AG04450 (cell line): ENCODE measurements at regions not wholly inside any gene's neighbourhood (a gene's known extent, or its start where the extent isn't known, plus 50 kb on each side); places are given as distances from the start of the nearest gene placed in this dataset.

ENCODE experiments used
- CTCF ChIA-PET: fragments of 300-600, 350-600 bp; formaldehyde crosslinking; extraction: SDS; loops from one replicate; lab custom pipeline; 2022; ENCODE audit warnings: antibody characterized with exemption, inconsistent platforms; lab: Charles Lee
- POLR2A ChIA-PET: fragments of 350-600 bp; formaldehyde crosslinking; extraction: SDS; loops from one replicate; lab custom pipeline; 2021; ENCODE audit warnings: antibody characterized with exemption, inconsistent platforms; lab: Yijun Ruan, JAX
- DNase-seq: peaks from one replicate; pipeline ENCODE4 v3.0.0-alpha.2; 2011; ENCODE audit warnings: low read depth, low spot score
- H3K27ac ChIP-seq: one replicate; pipeline ENCODE4 v1.5.1; 2012; ENCODE audit warnings: low read depth, low read length, control low read depth
- H3K27me3 ChIP-seq: one replicate; pipeline ENCODE4 v1.6.0; 2012; ENCODE audit warnings: low read length; ENCODE audit not compliant: control insufficient read depth, insufficient read depth
- H3K4me3 ChIP-seq: 2 replicates; pipeline ENCODE4 v1.5.1; 2011; ENCODE audit warnings: mild to moderate bottlenecking, low read depth, low read length, control low read depth
- H3K9me3 ChIP-seq: 2 replicates; pipeline ENCODE4 v1.5.1; 2012; ENCODE audit warnings: low read length; ENCODE audit not compliant: control insufficient read depth, insufficient read depth
- TF ChIP-seq, protein P1 (sequence below): IDR thresholded peaks from 2 replicates; pipeline ENCODE4 v1.5.1; 2011; ENCODE audit warnings: low read depth, low read length, control low read depth, inconsistent platforms

DNA sequence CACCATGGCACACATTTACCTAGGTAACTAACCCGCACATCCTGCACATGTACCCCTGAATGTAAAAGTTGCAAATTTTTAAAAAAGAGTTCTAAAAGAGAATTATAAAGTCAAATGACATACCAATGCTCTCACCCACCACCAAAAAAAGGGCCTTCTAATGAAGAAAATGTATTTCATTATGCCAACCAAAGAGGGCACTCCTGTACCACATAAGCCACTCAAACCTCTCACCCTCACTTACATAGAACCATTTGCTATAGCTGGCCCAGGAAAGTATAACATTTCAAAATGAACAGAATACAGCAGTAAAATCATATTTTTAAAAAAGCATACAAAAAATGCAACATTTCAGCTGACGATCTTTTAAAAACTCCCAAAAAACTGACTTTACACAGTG is 241.5 kb upstream of the PKDCC start:
- POLR2A ChIA-PET = no interaction called here
- CTCF ChIA-PET = no interaction called here
- H3K9me3 ChIP-seq = no peaks in the 10 kb centered on the region
- H3K27me3 ChIP-seq = no peaks in the 10 kb centered on the region
- no peak for DNase-seq
- H3K4me3 ChIP-seq = no peak overlapping the region
- no peak overlapping the region for H3K27ac ChIP-seq
- TF ChIP-seq, protein P1, sequence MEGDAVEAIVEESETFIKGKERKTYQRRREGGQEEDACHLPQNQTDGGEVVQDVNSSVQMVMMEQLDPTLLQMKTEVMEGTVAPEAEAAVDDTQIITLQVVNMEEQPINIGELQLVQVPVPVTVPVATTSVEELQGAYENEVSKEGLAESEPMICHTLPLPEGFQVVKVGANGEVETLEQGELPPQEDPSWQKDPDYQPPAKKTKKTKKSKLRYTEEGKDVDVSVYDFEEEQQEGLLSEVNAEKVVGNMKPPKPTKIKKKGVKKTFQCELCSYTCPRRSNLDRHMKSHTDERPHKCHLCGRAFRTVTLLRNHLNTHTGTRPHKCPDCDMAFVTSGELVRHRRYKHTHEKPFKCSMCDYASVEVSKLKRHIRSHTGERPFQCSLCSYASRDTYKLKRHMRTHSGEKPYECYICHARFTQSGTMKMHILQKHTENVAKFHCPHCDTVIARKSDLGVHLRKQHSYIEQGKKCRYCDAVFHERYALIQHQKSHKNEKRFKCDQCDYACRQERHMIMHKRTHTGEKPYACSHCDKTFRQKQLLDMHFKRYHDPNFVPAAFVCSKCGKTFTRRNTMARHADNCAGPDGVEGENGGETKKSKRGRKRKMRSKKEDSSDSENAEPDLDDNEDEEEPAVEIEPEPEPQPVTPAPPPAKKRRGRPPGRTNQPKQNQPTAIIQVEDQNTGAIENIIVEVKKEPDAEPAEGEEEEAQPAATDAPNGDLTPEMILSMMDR = no peak

DNA sequence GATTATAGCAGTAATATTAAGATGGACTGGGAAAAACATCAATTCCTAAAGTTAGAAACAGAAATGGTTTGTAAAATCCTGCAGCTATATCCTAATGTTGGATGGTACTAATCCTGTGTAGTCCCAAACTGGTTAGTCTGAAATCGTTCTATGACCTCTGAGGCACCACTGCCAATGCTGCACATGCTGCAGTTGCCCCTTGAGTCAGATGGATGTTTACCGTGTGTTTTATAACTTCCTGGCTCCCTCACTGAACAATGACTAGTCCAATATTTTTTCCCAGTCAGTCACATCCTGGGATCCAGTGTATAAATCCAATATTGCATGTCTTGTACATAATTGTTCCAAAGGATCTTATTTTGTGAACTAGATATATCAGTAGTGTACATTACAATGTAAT is 226.7 kb upstream of the PKDCC start:
- H3K9me3 ChIP-seq = peaks cover 3% of the 10 kb centered on the region; the same call in 1 of the 2 replicates
- CTCF ChIA-PET = no interaction called here
- TF ChIP-seq, protein P1 = no peak
- DNase-seq = no peak
- POLR2A ChIA-PET = no interaction called here
- H3K4me3 ChIP-seq = no peak overlapping the region
- no peaks in the 10 kb centered on the region for H3K27me3 ChIP-seq
- H3K27ac ChIP-seq = no peak overlapping the region

DNA sequence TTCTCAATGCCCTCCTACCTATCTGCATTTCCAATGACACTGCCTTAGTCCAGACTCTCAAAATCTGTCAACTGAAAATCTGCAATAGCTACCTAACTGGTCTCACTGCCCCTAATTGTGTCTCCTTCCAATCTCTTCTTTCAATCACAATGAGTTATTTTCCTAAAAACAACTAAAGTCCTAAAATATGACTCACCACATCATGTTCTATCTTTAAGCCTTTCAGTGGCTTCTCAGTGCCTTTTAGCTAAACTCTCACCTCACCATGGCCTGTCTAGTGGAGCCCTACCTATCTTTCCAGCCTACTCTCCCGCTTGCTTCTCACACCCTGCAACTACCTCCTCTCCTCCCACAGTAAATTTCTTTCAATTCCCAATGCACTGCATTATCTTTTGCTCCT is 220.9 kb upstream of the PKDCC start:
- no peak overlapping the region for H3K27ac ChIP-seq
- TF ChIP-seq, protein P1 = no peak
- DNase-seq = no peak
- H3K27me3 ChIP-seq = peaks cover 4% of the 10 kb centered on the region
- H3K4me3 ChIP-seq = no peak overlapping the region
- ChIA-PET POLR2A (no interaction called here), CTCF (no interaction called here)
- no peaks in the 10 kb centered on the region for H3K9me3 ChIP-seq

DNA sequence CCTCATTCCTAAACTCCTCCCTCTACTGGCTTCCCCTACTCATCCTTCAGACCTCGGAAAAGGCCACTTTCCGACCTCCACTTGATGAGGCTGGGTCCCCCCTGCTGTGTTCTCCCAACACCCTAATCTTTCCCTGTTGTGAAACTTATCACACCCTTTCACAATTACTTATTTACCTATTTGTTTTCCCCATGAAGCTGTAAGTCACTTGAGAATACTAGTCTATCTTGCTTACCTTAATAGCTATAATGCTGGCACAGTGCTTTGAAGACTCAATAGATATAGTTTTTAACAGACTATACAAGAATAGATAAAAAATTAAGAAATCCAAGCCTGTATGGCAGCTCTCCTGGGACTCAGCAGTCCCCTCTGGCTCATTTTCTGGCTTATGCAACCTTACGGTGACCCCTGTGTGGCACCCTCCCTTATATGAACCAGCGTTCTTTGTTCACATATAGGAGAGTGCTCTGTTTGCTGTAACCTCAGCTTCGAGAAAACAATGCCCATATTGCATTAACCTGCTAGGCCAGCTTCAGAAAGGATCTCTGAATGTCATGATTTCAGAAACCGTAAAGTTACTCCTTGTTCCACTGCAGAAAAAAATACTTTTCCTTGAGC is 220.4 kb upstream of the PKDCC start:
- peaks cover 4% of the 10 kb centered on the region for H3K27me3 ChIP-seq
- H3K9me3 ChIP-seq = no peaks in the 10 kb centered on the region
- H3K4me3 ChIP-seq = no peak overlapping the region
- TF ChIP-seq, protein P1 = no peak
- no peak for DNase-seq
- no peak overlapping the region for H3K27ac ChIP-seq
- ChIA-PET CTCF (no interaction called here), POLR2A (no interaction called here)

DNA sequence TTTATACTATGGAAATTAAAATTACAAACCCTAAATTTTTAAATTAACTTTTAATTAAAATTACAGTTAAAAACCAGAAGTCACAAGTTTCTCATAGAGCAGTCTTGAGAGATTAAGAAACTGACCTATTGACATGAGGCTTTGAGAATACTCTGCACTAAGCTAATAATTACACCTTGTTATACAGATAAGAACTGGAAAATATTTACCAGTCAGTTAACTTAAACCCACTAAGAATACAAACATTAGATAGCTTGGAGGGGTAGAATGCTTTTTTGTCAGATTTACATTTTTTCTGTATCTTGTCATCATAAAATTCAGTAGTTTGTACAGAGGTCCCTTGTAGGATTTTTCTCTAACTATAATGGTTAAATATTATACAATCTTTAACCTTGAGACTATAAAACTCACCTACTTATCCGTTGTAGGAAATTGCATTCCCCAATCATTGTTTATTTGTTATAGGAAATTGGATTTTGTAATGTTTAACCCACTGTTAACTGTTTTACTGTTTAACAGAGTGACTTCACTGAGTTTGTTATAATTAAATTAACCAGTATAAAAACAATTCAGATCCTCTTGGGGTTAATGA is 219.7 kb upstream of the PKDCC start:
- Histone ChIP-seq H3K27me3 (peaks cover 4% of the 10 kb centered on the region), H3K4me3 (no peak overlapping the region), H3K9me3 (no peaks in the 10 kb centered on the region), H3K27ac (no peak overlapping the region)
- CTCF ChIA-PET = interaction anchor here (1.0 kb wide), 1 partner anchor 12 kb away, joined by 3 read pairs; no protein-coding TSS in a partner anchor
- POLR2A ChIA-PET = no interaction called here
- TF ChIP-seq, protein P1 = no peak
- no peak for DNase-seq
